ENCODE measurements at regions not wholly inside any gene's neighbourhood (a gene's known extent, or its start where the extent isn't known, plus 50 kb on each side); places are given as distances from the start of the nearest gene placed in this dataset.

GRCh38 chr6:113560376-113560775 lies 296.8 kb upstream of the MARCKS start:
- intact Hi-C loops (cut with DNase I; ENCODE audit: low total_unique reads): no loop called here
- no peak for DNase-seq
- no peak overlapping the region for H3K27ac ChIP-seq

GRCh38 chr6:113560908-113561307 lies 296.2 kb upstream of the MARCKS start:
- TF ChIP-seq CTCF (IDR thresholded peaks at IDR 0.05) (no peak), POLR2A (IDR thresholded peaks at IDR 0.05) (no peak)
- intact Hi-C loops (cut with DNase I; ENCODE audit: low total_unique reads): no loop called here
- H3K9me3 ChIP-seq: no peaks in the 10 kb centered on the region
- no peak for DNase-seq
- H3K4me3 ChIP-seq: no peak overlapping the region
- peaks cover 0 to 3% of the 10 kb centered on the region in 2 donors for H3K4me1 ChIP-seq
- no peak overlapping the region for H3K27ac ChIP-seq
- no peaks in the 10 kb centered on the region for H3K36me3 ChIP-seq
- H3K27me3 ChIP-seq: no peaks in the 10 kb centered on the region

More at GRCh38 chr6:113560376-113560775, 296.8 kb upstream of the MARCKS start:
- Histone ChIP-seq H3K36me3 (no peaks in the 10 kb centered on the region), H3K9me3 (no peaks in the 10 kb centered on the region), H3K27me3 (no peaks in the 10 kb centered on the region), H3K4me3 (no peak overlapping the region), H3K4me1 (peaks cover 0 to 3% of the 10 kb centered on the region in 2 donors)
- TF ChIP-seq POLR2A (IDR thresholded peaks at IDR 0.05) (no peak), CTCF (IDR thresholded peaks at IDR 0.05) (no peak)

- TF ChIP-seq CTCF (IDR thresholded peaks at IDR 0.05) (no peak), POLR2A (IDR thresholded peaks at IDR 0.05) (no peak)
- intact Hi-C loops (cut with DNase I; ENCODE audit: low total_unique reads): no loop called here
- no peak overlapping the region for H3K4me3 ChIP-seq
- H3K27me3 ChIP-seq: no peaks in the 10 kb centered on the region
- H3K36me3 ChIP-seq: no peaks in the 10 kb centered on the region
- DNase-seq: no peak
- no peak overlapping the region for H3K27ac ChIP-seq
- peaks cover 0 to 3% of the 10 kb centered on the region in 2 donors for H3K4me1 ChIP-seq
- no peaks in the 10 kb centered on the region for H3K9me3 ChIP-seq
These were observed 294.9 kb upstream of the MARCKS start for GRCh38 chr6:113562248-113562647.

GRCh38 chr6:113564371-113565171 lies 292.6 kb upstream of the MARCKS start:
- intact Hi-C loops (cut with DNase I; ENCODE audit: low total_unique reads): no loop called here
- peak overlapping the region; percentile 70 to 75 for H3K27ac ChIP-seq
- H3K36me3 ChIP-seq: no peaks in the 10 kb centered on the region
- no peaks in the 10 kb centered on the region for H3K9me3 ChIP-seq
- no peak for TF ChIP-seq CTCF (IDR thresholded peaks at IDR 0.05)
- TF ChIP-seq POLR2A (IDR thresholded peaks at IDR 0.05): no peak
- H3K4me3 ChIP-seq: peak overlapping the region in 1 of 2 donors; percentile 30
- H3K4me1 ChIP-seq: no peaks in the 10 kb centered on the region
- no peaks in the 10 kb centered on the region for H3K27me3 ChIP-seq
- DNase-seq: peak; percentile 70 to 77

GRCh38 chr6:113565306-113565705 lies 291.8 kb upstream of the MARCKS start:
- Histone ChIP-seq H3K9me3 (no peaks in the 10 kb centered on the region), H3K27me3 (no peaks in the 10 kb centered on the region), H3K36me3 (no peaks in the 10 kb centered on the region), H3K4me1 (no peaks in the 10 kb centered on the region), H3K27ac (peak overlapping the region; percentile 70 to 75), H3K4me3 (peak overlapping the region in 1 of 2 donors; percentile 30)
- no peak for TF ChIP-seq POLR2A (IDR thresholded peaks at IDR 0.05)
- TF ChIP-seq CTCF (IDR thresholded peaks at IDR 0.05): no peak
- intact Hi-C loops (cut with DNase I; ENCODE audit: low total_unique reads): no loop called here
- DNase-seq: no peak
